H9 (cell line): ENCODE measurements at regions not wholly inside any gene's neighbourhood (a gene's known extent, or its start where the extent isn't known, plus 50 kb on each side); places are given as distances from the start of the nearest gene placed in this dataset.
"Not testable (repeated sequence)": the region's sequence is repeated elsewhere in the genome, so short reads cannot be mapped to it uniquely, and the experiment has no call there.

Experiments
- DNase-seq: peaks from one replicate; pipeline ENCODE4 v3.0.0-alpha.2; 2017
- H2AFZ ChIP-seq: one replicate; pipeline ENCODE4 v1.6.1; 2013; ENCODE audit warnings: mild to moderate bottlenecking, low read length, control low read depth, moderate library complexity
- H2AK5ac ChIP-seq: 2 replicates; pipeline ENCODE4 v1.6.1; 2013; ENCODE audit warnings: low read length, control low read depth, mixed read lengths; ENCODE audit not compliant: insufficient read length
- H2BK120ac ChIP-seq: one replicate; pipeline ENCODE4 v1.6.1; 2013; ENCODE audit warnings: low read depth, mild to moderate bottlenecking, low read length, control low read depth, inconsistent platforms; ENCODE audit not compliant: poor library complexity, severe bottlenecking
- H2BK12ac ChIP-seq: 2 replicates; pipeline ENCODE4 v1.6.1; 2013; ENCODE audit warnings: low read length, control low read depth, mixed read lengths, low read depth; ENCODE audit not compliant: insufficient read length
- H2BK15ac ChIP-seq: 2 replicates; pipeline ENCODE4 v1.6.1; 2013; ENCODE audit warnings: low read depth, low read length, control low read depth
- H2BK20ac ChIP-seq: one replicate; pipeline ENCODE4 v1.6.1; 2013; ENCODE audit warnings: low read depth, mild to moderate bottlenecking, low read length, control low read depth, inconsistent platforms; ENCODE audit not compliant: poor library complexity, severe bottlenecking
- H2BK5ac ChIP-seq: 2 replicates; pipeline ENCODE4 v1.6.1; 2013; ENCODE audit warnings: low read length, control low read depth, mixed read lengths; ENCODE audit not compliant: insufficient read length
- H3K14ac ChIP-seq: 2 replicates; pipeline ENCODE4 v1.6.1; 2013; ENCODE audit warnings: low read length, control low read depth; ENCODE audit not compliant: insufficient read depth
- H3K18ac ChIP-seq: 2 replicates; pipeline ENCODE4 v1.6.1; 2013; ENCODE audit warnings: low read depth, mild to moderate bottlenecking, mixed read lengths, low read length, control low read depth; ENCODE audit not compliant: insufficient read length
- H3K23ac ChIP-seq: 2 replicates; pipeline ENCODE4 v1.6.1; 2013; ENCODE audit warnings: low read length, control low read depth, mixed read lengths, low read depth; ENCODE audit not compliant: insufficient read length
- H3K23me2 ChIP-seq: 2 replicates; pipeline ENCODE4 v1.6.1; 2013; ENCODE audit warnings: low read depth, mild to moderate bottlenecking, mixed read lengths, low read length, control low read depth; ENCODE audit not compliant: insufficient read length, poor library complexity, severe bottlenecking
- H3K27ac ChIP-seq: 2 replicates; pipeline ENCODE4 v1.5.1; 2013; ENCODE audit warnings: low read length, control low read depth, mixed read lengths, low read depth; ENCODE audit not compliant: insufficient read length
- H3K27me3 ChIP-seq: 2 replicates; pipeline ENCODE4 v1.6.1; 2013; ENCODE audit warnings: low read length, control low read depth, inconsistent platforms; ENCODE audit not compliant: insufficient read depth
- H3K4ac ChIP-seq: 2 replicates; pipeline ENCODE4 v1.6.1; 2013; ENCODE audit warnings: low read depth, mild to moderate bottlenecking, control low read depth, inconsistent platforms, low read length, moderate library complexity
- H3K4me1 ChIP-seq: 2 replicates; pipeline ENCODE4 v1.6.1; 2013; ENCODE audit warnings: low read length, control low read depth, inconsistent platforms; ENCODE audit not compliant: insufficient read depth
- H3K4me2 ChIP-seq: 2 replicates; pipeline ENCODE4 v1.6.1; 2013; ENCODE audit warnings: low read length, control low read depth, mixed read lengths; ENCODE audit not compliant: insufficient read length, insufficient read depth
- H3K56ac ChIP-seq: 2 replicates; pipeline ENCODE4 v1.6.1; 2013; ENCODE audit warnings: low read depth, mild to moderate bottlenecking, mixed read lengths, low read length, control low read depth; ENCODE audit not compliant: insufficient read length
- H3K79me1 ChIP-seq: 2 replicates; pipeline ENCODE4 v1.6.1; 2013; ENCODE audit warnings: low read depth, mild to moderate bottlenecking, moderate library complexity, low read length, control low read depth, inconsistent platforms; ENCODE audit not compliant: insufficient read depth, poor library complexity, severe bottlenecking
- H3K79me2 ChIP-seq: 2 replicates; pipeline ENCODE4 v1.6.1; 2013; ENCODE audit warnings: low read length, control low read depth, inconsistent platforms; ENCODE audit not compliant: insufficient read depth
- H3K9ac ChIP-seq: 2 replicates; pipeline ENCODE4 v1.6.1; 2013; ENCODE audit warnings: low read length, control low read depth, mixed read lengths; ENCODE audit not compliant: insufficient read length; ENCODE audit errors: extremely low read depth
- H3K9me3 ChIP-seq: one replicate; pipeline ENCODE4 v1.6.1; 2013; ENCODE audit warnings: low read depth, low read length, inconsistent platforms; ENCODE audit not compliant: control insufficient read depth
- H3T11ph ChIP-seq: one replicate; pipeline ENCODE4 v1.6.1; 2013; ENCODE audit warnings: mild to moderate bottlenecking, low read length, control low read depth, inconsistent platforms
- H4K20me1 ChIP-seq: one replicate; pipeline ENCODE4 v1.6.1; 2013; ENCODE audit not compliant: control insufficient read depth, insufficient read length, insufficient read depth
- H4K5ac ChIP-seq: 2 replicates; pipeline ENCODE4 v1.6.1; 2013; ENCODE audit warnings: low read depth, mild to moderate bottlenecking, mixed read lengths, low read length, control low read depth; ENCODE audit not compliant: insufficient read length
- H4K8ac ChIP-seq: replicated peaks from 2 replicates; pipeline ENCODE4 v1.6.1; 2013; ENCODE audit warnings: low read length, control low read depth, mixed read lengths, low read depth; ENCODE audit not compliant: insufficient read length
- H4K91ac ChIP-seq: 2 replicates; pipeline ENCODE4 v1.6.1; 2013; ENCODE audit warnings: low read depth, mild to moderate bottlenecking, moderate library complexity, mixed read lengths, low read length, control low read depth; ENCODE audit not compliant: insufficient read length
- H3K27ac Mint-ChIP-seq, 3 experiments: 2 replicates in 2 of 3; 3 replicates in 1 of 3; pipeline ENCODE4 v1.8.0; 2020 to 2021; ENCODE audit warnings: mixed read lengths in 3 of 3, mild to moderate bottlenecking in 1 of 3, moderate library complexity in 1 of 3
- H3K27me3 Mint-ChIP-seq: 2 replicates; pipeline ENCODE4 v1.8.0; 2021; ENCODE audit warnings: low read depth, mild to moderate bottlenecking, moderate library complexity, mixed read lengths
- H3K36me3 Mint-ChIP-seq, 3 experiments: 2 replicates in 2 of 3; 3 replicates in 1 of 3; pipeline ENCODE4 v1.8.0; 2020 to 2021; ENCODE audit warnings: low read depth in 3 of 3, mixed read lengths in 3 of 3; ENCODE audit not compliant: insufficient read depth in 1 of 3
- H3K4me1 Mint-ChIP-seq, 2 experiments: 2 replicates each; pipeline ENCODE4 v1.8.0; 2020; ENCODE audit warnings: mixed read lengths in 2 of 2
- H3K4me3 Mint-ChIP-seq, 2 experiments: 2 replicates in 1 of 2; 3 replicates in 1 of 2; pipeline ENCODE4 v1.8.0; 2020 to 2021; ENCODE audit warnings: mild to moderate bottlenecking in 2 of 2, mixed read lengths in 2 of 2, moderate library complexity in 1 of 2
- H3K9me3 Mint-ChIP-seq, 2 experiments: 2 replicates in 1 of 2; 3 replicates in 1 of 2; pipeline ENCODE4 v1.8.0; 2020; ENCODE audit warnings: mild to moderate bottlenecking in 2 of 2, mixed read lengths in 2 of 2, moderate library complexity in 1 of 2
- WGBS: extraction: QIAGEN DNeasy Blood & Tissue Kit; methylation state at CpG from one replicate; pipeline ENCODE4 v1.1.7; 2013; ENCODE audit warnings: missing lambda C conversion rate, low lambda C conversion rate, mixed read lengths; ENCODE audit not compliant: insufficient read length; ENCODE audit errors: extremely low coverage; 5-methylcytosine and 5-hydroxymethylcytosine counted together

DNA sequence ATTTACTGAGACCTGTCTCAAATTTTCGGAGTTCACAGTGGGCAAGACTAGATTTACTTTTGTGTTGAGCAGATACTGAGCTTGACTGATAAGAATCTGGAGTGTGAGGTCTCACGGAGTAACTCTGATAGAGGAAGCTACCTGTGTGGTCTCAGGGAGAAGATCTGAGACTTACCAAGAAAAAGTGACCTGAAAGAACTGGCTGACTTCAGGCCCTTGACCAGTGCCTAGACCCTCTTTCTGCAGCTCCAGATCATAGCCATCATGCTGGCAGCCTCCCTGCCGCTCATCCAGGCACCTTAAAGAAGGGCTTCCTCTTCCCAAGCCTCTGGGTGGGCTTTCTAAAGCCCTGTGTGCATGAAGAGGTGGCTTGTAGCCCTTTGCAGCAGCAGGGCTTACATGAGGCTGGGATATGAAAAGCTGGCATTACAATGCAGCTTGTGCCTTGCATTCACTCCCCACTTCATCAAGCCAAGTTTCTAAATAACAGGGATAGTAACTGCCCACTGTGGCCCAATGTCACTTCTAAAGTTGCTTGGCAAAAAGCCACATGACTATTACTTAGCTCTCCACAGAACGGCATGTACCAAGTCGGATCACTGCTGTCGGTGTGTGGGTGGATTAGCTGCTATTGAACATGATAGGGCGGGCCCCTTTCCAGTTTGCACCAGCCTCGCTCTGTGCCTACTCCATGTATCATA is 115.3 kb upstream of the NBPF26 start:
- not testable (repeated sequence) for H2BK20ac ChIP-seq, H4K5ac ChIP-seq, H3K4me1 Mint-ChIP-seq, H3T11ph ChIP-seq, H2AK5ac ChIP-seq, H3K9ac ChIP-seq, H2BK12ac ChIP-seq, H3K27me3 ChIP-seq, H2BK5ac ChIP-seq, H4K91ac ChIP-seq, H3K27me3 Mint-ChIP-seq, H4K8ac ChIP-seq, H2BK15ac ChIP-seq, H3K23ac ChIP-seq, H3K36me3 Mint-ChIP-seq, H3K18ac ChIP-seq, H3K27ac Mint-ChIP-seq, H3K56ac ChIP-seq, H2BK120ac ChIP-seq, DNase-seq, H3K27ac ChIP-seq, H3K9me3 Mint-ChIP-seq, H3K4ac ChIP-seq, H3K14ac ChIP-seq, H3K4me2 ChIP-seq, H3K79me2 ChIP-seq, H3K4me3 Mint-ChIP-seq, H3K23me2 ChIP-seq, H3K4me1 ChIP-seq, H2AFZ ChIP-seq, H4K20me1 ChIP-seq, H3K79me1 ChIP-seq, H3K9me3 ChIP-seq
- WGBS, result no CpG with 5 or more reads among the region's 8 CpGs

DNA sequence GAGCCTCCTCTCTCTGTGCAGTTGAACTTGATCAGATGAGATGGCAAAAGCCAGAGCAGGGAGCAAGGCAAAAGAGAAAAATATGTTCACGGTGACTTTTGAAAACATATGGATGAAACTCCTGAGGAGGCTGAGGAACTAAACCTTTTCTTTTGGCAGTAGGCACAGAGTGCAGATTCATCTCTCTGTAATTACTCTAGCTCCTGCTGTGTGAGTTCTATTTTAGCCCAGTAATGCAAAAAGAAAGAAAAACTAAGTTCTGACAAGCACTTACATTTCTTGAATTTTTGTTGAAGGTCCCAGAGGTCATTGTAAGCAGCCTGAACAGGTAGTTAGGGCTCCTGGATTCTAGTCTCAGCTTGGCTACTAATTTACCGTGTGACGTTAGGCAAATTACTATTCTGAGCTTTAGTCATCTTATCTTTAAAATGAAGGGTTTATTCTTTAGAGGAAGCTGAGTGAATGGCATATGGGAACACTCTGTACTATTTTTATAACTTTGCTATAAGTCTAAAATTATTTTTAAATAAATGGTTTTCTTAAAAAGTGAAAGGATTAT is 114.7 kb upstream of the NBPF26 start:
- not testable (repeated sequence) for H3K27me3 ChIP-seq, H3K9me3 Mint-ChIP-seq, H3K27ac Mint-ChIP-seq

More for the DNA sequence above, 114.7 kb upstream of the NBPF26 start:
- not testable (repeated sequence) for H3K79me1 ChIP-seq, H3K18ac ChIP-seq, H2AFZ ChIP-seq, H2BK12ac ChIP-seq, H2BK5ac ChIP-seq, H3K56ac ChIP-seq, H3K14ac ChIP-seq, H3K36me3 Mint-ChIP-seq, H4K20me1 ChIP-seq, H3K4me1 Mint-ChIP-seq, H2BK120ac ChIP-seq, H3K23me2 ChIP-seq, H3K79me2 ChIP-seq, H4K5ac ChIP-seq, H3K23ac ChIP-seq, H4K8ac ChIP-seq, H3K9ac ChIP-seq, DNase-seq, H3K9me3 ChIP-seq, H3K4me1 ChIP-seq, H3K4me3 Mint-ChIP-seq, H3K4me2 ChIP-seq, H2BK15ac ChIP-seq, H2BK20ac ChIP-seq, H4K91ac ChIP-seq, H3K27me3 Mint-ChIP-seq, H3K27ac ChIP-seq, H3K4ac ChIP-seq, H2AK5ac ChIP-seq, H3T11ph ChIP-seq
- no CpG with 5 or more reads among the region's 3 CpGs for WGBS
